Parathyroid adenoma (tissue), 2 donors: ENCODE measurements at regions not wholly inside any gene's neighbourhood (a gene's known extent, or its start where the extent isn't known, plus 50 kb on each side); places are given as distances from the start of the nearest gene placed in this dataset.

Experiments used
- H2AFZ ChIP-seq: fragments of 300-600 bp; sonication (generic); one replicate; pipeline ENCODE4 v1.7.0; 2017; ENCODE audit warnings: antibody characterized with exemption, mild to moderate bottlenecking
- H3K27ac ChIP-seq: fragments of 300-600 bp; sonication (generic); one replicate; pipeline ENCODE4 v1.7.0; 2017
- H3K27me3 ChIP-seq: fragments of 300-600 bp; sonication (generic); one replicate; pipeline ENCODE4 v1.7.0; 2017; ENCODE audit warnings: low read length; ENCODE audit not compliant: control insufficient read depth, insufficient read depth
- H3K36me3 ChIP-seq: fragments of 300-600 bp; sonication (generic); one replicate; pipeline ENCODE4 v1.7.0; 2017; ENCODE audit warnings: low read length; ENCODE audit not compliant: control insufficient read depth, insufficient read depth
- H3K4me1 ChIP-seq: fragments of 300-600 bp; sonication (generic); one replicate; pipeline ENCODE4 v1.7.0; 2017; ENCODE audit warnings: control low read depth
- H3K4me2 ChIP-seq: fragments of 300-600 bp; sonication (generic); one replicate; pipeline ENCODE4 v1.7.0; 2017; ENCODE audit warnings: low read length
- H3K4me3 ChIP-seq: fragments of 300-600 bp; sonication (generic); one replicate; pipeline ENCODE4 v1.7.0; 2017; ENCODE audit warnings: low read depth, low read length
- H3K79me2 ChIP-seq: fragments of 300-600 bp; sonication (generic); one replicate; pipeline ENCODE4 v1.7.0; 2017; ENCODE audit warnings: control low read depth
- H3K9ac ChIP-seq: fragments of 300-600 bp; sonication (generic); one replicate; pipeline ENCODE4 v1.7.0; 2017; ENCODE audit warnings: mild to moderate bottlenecking
- H3K9me3 ChIP-seq: fragments of 300-600 bp; sonication (generic); one replicate; pipeline ENCODE4 v1.7.0; 2017; ENCODE audit warnings: low read length; ENCODE audit not compliant: control insufficient read depth
- CTCF ChIP-seq: fragments of 300-600 bp; sonication (generic); IDR thresholded peaks from one replicate; pipeline ENCODE4 v1.7.0; 2017; ENCODE audit warnings: antibody characterized with exemption, mild to moderate bottlenecking
- donor health status: primary hyperparathyroidism.

- Histone ChIP-seq H3K9ac (no peak overlapping the region), H3K27me3 (no peaks in the 10 kb centered on the region), H3K9me3 (no peaks in the 10 kb centered on the region), H3K4me1 (no peaks in the 10 kb centered on the region), H3K4me3 (no peak overlapping the region), H3K4me2 (no peak overlapping the region), H3K79me2 (no peaks in the 10 kb centered on the region), H3K36me3 (no peaks in the 10 kb centered on the region), H3K27ac (no peak overlapping the region), H2AFZ (no peak overlapping the region)
- TF ChIP-seq CTCF, result no peak
Observed at GRCh38 chr16:48442379-48442778, 57.2 kb upstream of the SIAH1 start.

GRCh38 chr16:48441863-48442279 lies 56.7 kb upstream of the SIAH1 start:
- Histone ChIP-seq H3K9me3 (no peaks in the 10 kb centered on the region), H3K27me3 (no peaks in the 10 kb centered on the region), H3K4me1 (no peaks in the 10 kb centered on the region), H3K79me2 (no peaks in the 10 kb centered on the region), H3K9ac (no peak overlapping the region), H3K27ac (no peak overlapping the region), H3K4me2 (no peak overlapping the region), H3K36me3 (no peaks in the 10 kb centered on the region), H2AFZ (no peak overlapping the region), H3K4me3 (no peak overlapping the region)
- TF ChIP-seq CTCF, result no peak

GRCh38 chr16:48441106-48441505 lies 55.9 kb upstream of the SIAH1 start:
- no peak for TF ChIP-seq CTCF
- Histone ChIP-seq H3K9ac (no peak overlapping the region), H3K79me2 (no peaks in the 10 kb centered on the region), H3K4me2 (no peak overlapping the region), H3K4me1 (no peaks in the 10 kb centered on the region), H2AFZ (no peak overlapping the region), H3K4me3 (no peak overlapping the region), H3K27ac (no peak overlapping the region), H3K36me3 (no peaks in the 10 kb centered on the region), H3K27me3 (no peaks in the 10 kb centered on the region), H3K9me3 (no peaks in the 10 kb centered on the region)

- Histone ChIP-seq H3K79me2 (no peaks in the 10 kb centered on the region), H3K27me3 (no peaks in the 10 kb centered on the region), H3K4me2 (no peak overlapping the region), H2AFZ (no peak overlapping the region), H3K4me3 (no peak overlapping the region), H3K9ac (no peak overlapping the region), H3K36me3 (no peaks in the 10 kb centered on the region), H3K9me3 (no peaks in the 10 kb centered on the region), H3K27ac (no peak overlapping the region), H3K4me1 (no peaks in the 10 kb centered on the region)
- no peak for TF ChIP-seq CTCF
Observed at GRCh38 chr16:48438414-48438813, 53.2 kb upstream of the SIAH1 start.

DNA sequence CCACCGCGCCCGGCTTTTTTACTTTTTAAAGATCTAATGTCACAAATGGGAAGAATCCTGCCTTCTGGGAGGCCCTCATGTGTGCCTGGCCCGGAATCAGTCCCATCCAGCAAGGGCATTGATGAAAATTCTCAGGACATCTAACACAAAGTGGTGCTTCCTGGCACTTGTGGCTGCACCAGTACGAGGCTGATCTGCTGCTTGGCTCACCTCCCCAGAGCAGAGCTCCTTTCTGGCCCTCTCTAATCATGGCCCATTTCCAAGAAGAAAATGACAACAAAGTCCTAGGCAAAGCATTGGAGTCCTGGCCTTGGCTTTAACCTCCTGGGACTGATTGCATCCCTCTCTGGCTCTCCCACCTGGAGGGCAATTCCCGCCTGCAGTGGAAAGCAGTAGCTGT lies 50.7 kb upstream of the SIAH1 start:
- no peak overlapping the region for H3K9ac ChIP-seq
- no peak overlapping the region for H3K4me2 ChIP-seq
- no peaks in the 10 kb centered on the region for H3K27me3 ChIP-seq
- H3K9me3 ChIP-seq, result no peaks in the 10 kb centered on the region
- H3K79me2 ChIP-seq, result no peaks in the 10 kb centered on the region
- no peak for TF ChIP-seq CTCF
- no peak overlapping the region for H2AFZ ChIP-seq
- H3K27ac ChIP-seq, result no peak overlapping the region
- no peaks in the 10 kb centered on the region for H3K4me1 ChIP-seq
- H3K4me3 ChIP-seq, result no peak overlapping the region
- H3K36me3 ChIP-seq, result no peaks in the 10 kb centered on the region
